Right atrium auricular region (tissue), 2 donors: ENCODE measurements at regions not wholly inside any gene's neighbourhood (a gene's known extent, or its start where the extent isn't known, plus 50 kb on each side); places are given as distances from the start of the nearest gene placed in this dataset.

Experiments
- DNase-seq: peaks from one replicate; pipeline ENCODE4 v3.0.0-alpha.2; 2019; ENCODE audit warnings: low spot score
- H3K27ac ChIP-seq, 2 donors: fragments of 200-600 bp; sonication (generic); 1 replicate in 1 of 2; 2 replicates in 1 of 2; pipeline ENCODE4 v1.5.1; 2016 to 2019
- H3K27me3 ChIP-seq, 2 donors: fragments of 200-600 bp; sonication (generic); one replicate each; pipeline versions ENCODE4 v1.5.1 to v1.6.0; 2017 to 2019
- H3K36me3 ChIP-seq: fragments of 200-600 bp; sonication (generic); one replicate; pipeline ENCODE4 v1.5.1; 2016
- H3K4me1 ChIP-seq, 2 donors: fragments of 200-600 bp; sonication (generic); one replicate each; pipeline versions ENCODE4 v1.5.1 to v1.6.0; 2017 to 2019
- H3K4me3 ChIP-seq, 2 donors: fragments of 200-600 bp; sonication (generic); 1 replicate in 1 of 2; 2 replicates in 1 of 2; pipeline ENCODE4 v1.5.1; 2017 to 2019; ENCODE audit warnings: mild to moderate bottlenecking in 1 of 2, moderate library complexity in 1 of 2
- H3K9me3 ChIP-seq, 2 donors: fragments of 200-600 bp; sonication (generic); one replicate each; pipeline ENCODE4 v1.5.1; 2019
- CTCF ChIP-seq, 2 donors: fragments of 200-600 bp; sonication (generic); IDR thresholded peaks; one replicate each; pipeline ENCODE4 v1.5.1; 2019; ENCODE audit warnings: antibody characterized with exemption in 2 of 2

DNA sequence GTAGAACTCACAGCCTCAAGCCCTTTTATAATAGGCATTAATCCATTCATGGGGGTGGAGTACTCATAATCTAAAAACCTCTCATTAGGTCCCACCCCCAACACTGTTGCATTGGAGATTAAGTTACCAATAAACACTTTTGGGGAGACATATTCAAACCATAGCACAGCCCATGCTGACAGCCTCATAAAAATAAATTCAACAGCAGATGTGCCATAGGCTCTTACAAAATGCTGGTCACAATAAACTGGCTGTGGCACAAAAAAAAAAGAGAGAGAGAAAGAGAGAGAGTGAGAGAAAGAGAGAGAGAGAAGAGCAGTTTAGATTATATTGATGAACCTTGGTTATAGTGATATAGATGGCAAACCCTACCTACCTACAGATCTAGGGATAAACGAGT lies 1000.9 kb downstream of the TUSC7 start:
- no peak overlapping the region for H3K4me3 ChIP-seq
- no peaks in the 10 kb centered on the region for H3K9me3 ChIP-seq
- no peak for DNase-seq
- H3K4me1 ChIP-seq = no peaks in the 10 kb centered on the region
- no peaks in the 10 kb centered on the region for H3K36me3 ChIP-seq
- H3K27me3 ChIP-seq = no peaks in the 10 kb centered on the region
- no peak overlapping the region for H3K27ac ChIP-seq
- TF ChIP-seq CTCF (IDR thresholded peaks at IDR 0.05) = no peak

GRCh38 chr3:117719316-117719926 lies 1009.8 kb downstream of the TUSC7 start:
- H3K4me3 ChIP-seq = no peak overlapping the region
- no peaks in the 10 kb centered on the region for H3K9me3 ChIP-seq
- no peak overlapping the region for H3K27ac ChIP-seq
- peak; percentile 28 to 65 for TF ChIP-seq CTCF (IDR thresholded peaks at IDR 0.05)
- no peaks in the 10 kb centered on the region for H3K36me3 ChIP-seq
- DNase-seq = no peak
- H3K4me1 ChIP-seq = no peaks in the 10 kb centered on the region
- no peaks in the 10 kb centered on the region for H3K27me3 ChIP-seq

- Histone ChIP-seq H3K4me1 (no peaks in the 10 kb centered on the region), H3K27ac (no peak overlapping the region), H3K27me3 (no peaks in the 10 kb centered on the region), H3K4me3 (no peak overlapping the region), H3K36me3 (no peaks in the 10 kb centered on the region), H3K9me3 (no peaks in the 10 kb centered on the region)
- no peak for TF ChIP-seq CTCF (IDR thresholded peaks at IDR 0.05)
- DNase-seq = no peak
These were observed 1012.3 kb downstream of the TUSC7 start for GRCh38 chr3:117721866-117722265.

DNA sequence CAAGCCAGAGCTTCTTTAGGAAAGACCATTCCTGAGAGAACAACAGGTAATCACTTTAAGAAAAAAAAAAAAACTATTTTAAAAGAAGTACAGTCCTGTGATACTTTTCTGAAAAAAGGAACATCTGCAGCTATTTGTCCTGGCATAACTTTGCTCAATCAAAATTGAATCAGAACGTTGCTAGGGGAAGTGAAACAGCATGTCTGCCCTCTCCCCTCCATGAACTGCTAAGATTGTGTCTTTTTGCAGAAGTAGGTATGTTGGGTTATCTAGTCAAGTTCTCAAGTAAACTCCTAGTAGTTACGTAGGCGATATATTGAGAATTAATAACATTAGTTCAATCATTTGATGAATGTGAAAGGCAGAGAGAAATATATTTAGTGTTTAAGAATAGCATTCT lies 1013.3 kb downstream of the TUSC7 start:
- DNase-seq = no peak
- Histone ChIP-seq H3K36me3 (no peaks in the 10 kb centered on the region), H3K27me3 (no peaks in the 10 kb centered on the region), H3K9me3 (no peaks in the 10 kb centered on the region), H3K27ac (no peak overlapping the region), H3K4me3 (no peak overlapping the region), H3K4me1 (no peaks in the 10 kb centered on the region)
- TF ChIP-seq CTCF (IDR thresholded peaks at IDR 0.05) = no peak

GRCh38 chr3:117723825-117724224 lies 1014.2 kb downstream of the TUSC7 start:
- no peaks in the 10 kb centered on the region for H3K9me3 ChIP-seq
- no peaks in the 10 kb centered on the region for H3K4me1 ChIP-seq
- DNase-seq = no peak
- no peaks in the 10 kb centered on the region for H3K36me3 ChIP-seq
- no peak for TF ChIP-seq CTCF (IDR thresholded peaks at IDR 0.05)
- no peak overlapping the region for H3K27ac ChIP-seq
- H3K4me3 ChIP-seq = no peak overlapping the region
- no peaks in the 10 kb centered on the region for H3K27me3 ChIP-seq

- H3K27ac ChIP-seq = no peak overlapping the region
- DNase-seq = no peak
- H3K27me3 ChIP-seq = no peaks in the 10 kb centered on the region
- H3K4me3 ChIP-seq = no peak overlapping the region
- H3K9me3 ChIP-seq = no peaks in the 10 kb centered on the region
- H3K36me3 ChIP-seq = no peaks in the 10 kb centered on the region
- no peaks in the 10 kb centered on the region for H3K4me1 ChIP-seq
- TF ChIP-seq CTCF (IDR thresholded peaks at IDR 0.05) = no peak
These were observed 1015.7 kb downstream of the TUSC7 start for GRCh38 chr3:117725314-117725713.
